HUES64 (cell line): ENCODE measurements at regions not wholly inside any gene's neighbourhood (a gene's known extent, or its start where the extent isn't known, plus 50 kb on each side); places are given as distances from the start of the nearest gene placed in this dataset.

Experiments
- H3K27ac ChIP-seq: 2 replicates; pipeline ENCODE4 v1.7.0; 2013; ENCODE audit warnings: low read depth, low read length, inconsistent platforms
- H3K27me3 ChIP-seq: 2 replicates; pipeline ENCODE4 v1.6.1; 2013; ENCODE audit warnings: mild to moderate bottlenecking, low read length; ENCODE audit not compliant: insufficient read depth
- H3K36me3 ChIP-seq: 2 replicates; pipeline ENCODE4 v1.6.1; 2013; ENCODE audit warnings: mild to moderate bottlenecking, low read length; ENCODE audit not compliant: insufficient read depth
- H3K4me1 ChIP-seq: 2 replicates; pipeline ENCODE4 v1.6.1; 2013; ENCODE audit warnings: mild to moderate bottlenecking, low read length, moderate library complexity; ENCODE audit not compliant: insufficient read depth
- H3K4me3 ChIP-seq: 2 replicates; pipeline ENCODE4 v1.5.1; 2013; ENCODE audit warnings: mild to moderate bottlenecking, low read length, moderate library complexity
- H3K9ac ChIP-seq: 2 replicates; pipeline ENCODE4 v1.6.1; 2013; ENCODE audit warnings: mild to moderate bottlenecking, low read depth, low read length
- H3K9me3 ChIP-seq: 2 replicates; pipeline ENCODE4 v1.6.1; 2013; ENCODE audit warnings: low read depth, low read length; ENCODE audit not compliant: insufficient read depth
- WGBS: fragments of 150-250, 120-280 bp; methylation state at CpG from one replicate; pipeline ENCODE4 v1.1.7; 2013; ENCODE audit warnings: missing lambda C conversion rate; 5-methylcytosine and 5-hydroxymethylcytosine counted together

DNA sequence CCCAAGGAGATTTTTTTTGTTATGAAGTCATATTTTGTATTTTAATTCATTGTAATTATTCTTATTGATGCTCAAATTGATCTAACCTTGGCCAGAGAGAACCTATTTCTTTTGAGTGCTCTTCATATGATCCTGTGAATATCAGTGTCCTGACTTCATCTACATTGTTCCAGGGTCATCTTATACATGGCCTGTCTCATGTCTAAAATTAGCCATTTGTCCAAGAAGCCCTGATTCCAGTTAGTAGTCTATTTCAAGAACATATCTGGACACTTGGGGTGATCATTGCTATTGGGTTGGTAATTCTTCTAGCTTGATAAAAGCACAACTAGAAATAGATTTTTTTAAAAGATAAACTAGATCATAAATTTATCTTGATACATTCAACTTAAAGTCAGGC, 266.2 kb downstream of the SPRY1 start:
- Histone ChIP-seq H3K27me3 (no peaks in the 10 kb centered on the region), H3K9me3 (0 out of 2 replicates have a peak, but pooled peaks cover 3% of the 10 kb centered on the region), H3K9ac (no peak overlapping the region), H3K36me3 (no peaks in the 10 kb centered on the region), H3K4me1 (no peaks in the 10 kb centered on the region), H3K4me3 (no peak overlapping the region), H3K27ac (no peak overlapping the region)

- no peaks in the 10 kb centered on the region for H3K27me3 ChIP-seq
- no peak overlapping the region for H3K27ac ChIP-seq
- WGBS, result 98% methylated on average over 5 of the region's 5 CpGs
- H3K36me3 ChIP-seq, result no peaks in the 10 kb centered on the region
- 0 out of 2 replicates have a peak, but pooled peaks cover 3% of the 10 kb centered on the region for H3K9me3 ChIP-seq
- H3K9ac ChIP-seq, result no peak overlapping the region
- no peaks in the 10 kb centered on the region for H3K4me1 ChIP-seq
- no peak overlapping the region for H3K4me3 ChIP-seq
Observed at GRCh38 chr4:123666486-123666885, 269.9 kb downstream of the SPRY1 start.

GRCh38 chr4:123667496-123667895, 270.9 kb downstream of the SPRY1 start:
- Histone ChIP-seq H3K36me3 (no peaks in the 10 kb centered on the region), H3K9ac (no peak overlapping the region), H3K9me3 (0 out of 2 replicates have a peak, but pooled peaks cover 3% of the 10 kb centered on the region), H3K4me1 (no peaks in the 10 kb centered on the region), H3K27ac (no peak overlapping the region), H3K4me3 (no peak overlapping the region), H3K27me3 (no peaks in the 10 kb centered on the region)
- 91% methylated on average over 6 of the region's 6 CpGs for WGBS

GRCh38 chr4:123667991-123668390, 271.4 kb downstream of the SPRY1 start:
- no peak overlapping the region for H3K9ac ChIP-seq
- WGBS, result 93% methylated on average over 2 of the region's 2 CpGs
- H3K4me1 ChIP-seq, result no peaks in the 10 kb centered on the region
- no peak overlapping the region for H3K4me3 ChIP-seq
- no peaks in the 10 kb centered on the region for H3K36me3 ChIP-seq
- 0 out of 2 replicates have a peak, but pooled peaks cover 3% of the 10 kb centered on the region for H3K9me3 ChIP-seq
- no peak overlapping the region for H3K27ac ChIP-seq
- H3K27me3 ChIP-seq, result no peaks in the 10 kb centered on the region

GRCh38 chr4:123671636-123672404, 275.2 kb downstream of the SPRY1 start:
- H3K9ac ChIP-seq, result no peak overlapping the region
- 90% methylated on average over 3 of the region's 4 CpGs for WGBS
- no peak overlapping the region for H3K4me3 ChIP-seq
- no peaks in the 10 kb centered on the region for H3K36me3 ChIP-seq
- H3K4me1 ChIP-seq, result peaks cover 6% of the 10 kb centered on the region; the same call in 1 of the 2 replicates
- no peaks in the 10 kb centered on the region for H3K27me3 ChIP-seq
- no peak overlapping the region for H3K27ac ChIP-seq
- no peaks in the 10 kb centered on the region for H3K9me3 ChIP-seq

DNA sequence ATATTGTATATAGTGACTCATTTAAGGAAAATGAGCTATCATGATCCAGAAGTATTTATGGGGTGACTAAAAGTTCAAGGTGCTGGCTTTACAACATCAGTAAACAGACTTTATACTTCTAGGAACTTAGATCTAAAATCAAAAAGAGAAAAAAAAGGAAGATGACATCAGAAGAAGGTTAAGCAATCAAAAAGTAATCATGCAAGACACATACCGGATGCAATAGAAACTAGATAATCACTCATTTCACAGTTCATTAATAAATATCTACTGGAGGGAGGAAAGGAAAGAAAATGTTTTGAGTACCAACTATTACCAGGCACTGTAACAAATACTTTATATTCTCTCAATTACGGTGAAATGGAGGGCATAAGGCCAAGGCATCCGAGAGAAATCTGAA, 276.4 kb downstream of the SPRY1 start:
- H3K27ac ChIP-seq, result no peak overlapping the region
- 98% methylated on average over 2 of the region's 3 CpGs for WGBS

DNA sequence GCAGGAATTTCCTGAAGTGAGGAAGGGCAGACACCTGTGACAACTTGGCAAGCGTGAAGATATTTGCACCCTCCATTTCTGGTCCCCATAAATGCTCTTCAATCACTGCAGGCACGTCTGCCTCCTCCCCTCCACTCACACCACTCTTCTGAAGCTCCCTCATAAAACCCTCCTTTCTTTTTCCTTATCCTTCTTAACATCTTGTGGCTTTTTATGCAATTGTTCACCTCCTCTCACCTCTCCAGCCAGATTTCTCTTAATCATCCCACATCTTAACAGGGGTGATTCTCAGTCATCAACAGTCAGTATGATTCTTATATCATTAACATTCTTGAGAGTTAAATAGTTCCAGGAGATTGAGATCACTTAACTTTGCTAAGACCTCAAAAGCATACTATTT, 277.4 kb downstream of the SPRY1 start:
- no peak overlapping the region for H3K27ac ChIP-seq
- H3K27me3 ChIP-seq, result no peaks in the 10 kb centered on the region
- 90% methylated on average over 2 of the region's 2 CpGs for WGBS
- H3K9me3 ChIP-seq, result no peaks in the 10 kb centered on the region
- H3K9ac ChIP-seq, result no peak overlapping the region
- H3K36me3 ChIP-seq, result no peaks in the 10 kb centered on the region
- no peak overlapping the region for H3K4me3 ChIP-seq
- H3K4me1 ChIP-seq, result peaks cover 14% of the 10 kb centered on the region; the same call in 1 of the 2 replicates

More for the DNA sequence above, 276.4 kb downstream of the SPRY1 start:
- Histone ChIP-seq H3K27me3 (no peaks in the 10 kb centered on the region), H3K4me3 (no peak overlapping the region), H3K36me3 (no peaks in the 10 kb centered on the region), H3K9ac (no peak overlapping the region), H3K9me3 (no peaks in the 10 kb centered on the region), H3K4me1 (peaks cover 14% of the 10 kb centered on the region; the same call in 1 of the 2 replicates)

DNA sequence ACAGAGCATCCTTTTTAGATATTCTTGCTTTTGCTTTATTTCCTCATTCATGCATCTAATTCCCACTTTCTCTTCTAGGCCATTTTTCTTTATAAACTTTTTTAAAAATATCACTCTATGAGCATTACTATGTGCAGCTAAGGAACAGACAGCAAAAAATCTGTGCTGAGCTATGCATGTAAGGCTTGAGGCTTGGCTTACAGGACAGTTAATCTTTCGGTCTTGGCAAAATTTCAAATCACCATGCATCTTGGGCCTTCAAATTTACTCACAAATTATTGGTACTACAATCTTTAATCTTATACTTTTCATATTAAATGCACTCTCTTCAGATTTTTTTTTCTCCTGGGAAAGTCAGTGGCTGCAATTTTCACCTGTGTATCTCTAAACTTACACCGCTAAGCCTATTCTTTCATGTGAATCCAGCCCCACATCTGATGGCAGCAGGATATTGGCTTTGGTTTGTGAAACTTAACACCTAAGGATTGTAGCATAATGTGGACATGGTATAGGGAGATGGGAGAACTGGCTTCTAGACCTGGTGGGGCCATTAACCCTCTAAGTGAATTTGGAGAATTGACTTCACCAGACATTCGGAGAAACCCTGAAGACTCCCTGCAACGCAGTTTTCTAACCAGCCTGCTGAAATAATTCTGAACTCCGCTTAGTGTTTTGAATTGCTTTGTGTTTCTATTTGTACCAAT, 278.3 kb downstream of the SPRY1 start:
- Histone ChIP-seq H3K9ac (no peak overlapping the region), H3K9me3 (no peaks in the 10 kb centered on the region), H3K27ac (no peak overlapping the region), H3K4me1 (peaks cover 14% of the 10 kb centered on the region; the same call in 1 of the 2 replicates), H3K27me3 (no peaks in the 10 kb centered on the region), H3K4me3 (no peak overlapping the region), H3K36me3 (no peaks in the 10 kb centered on the region)
- 97% methylated on average over 5 of the region's 5 CpGs for WGBS

GRCh38 chr4:123675567-123675966, 279.0 kb downstream of the SPRY1 start:
- Histone ChIP-seq H3K27me3 (no peaks in the 10 kb centered on the region), H3K4me1 (peaks cover 14% of the 10 kb centered on the region; the same call in 1 of the 2 replicates), H3K4me3 (no peak overlapping the region), H3K36me3 (no peaks in the 10 kb centered on the region), H3K9ac (no peak overlapping the region), H3K27ac (no peak overlapping the region), H3K9me3 (no peaks in the 10 kb centered on the region)
- WGBS, result 88% methylated on average over 1 of the region's 1 CpG

DNA sequence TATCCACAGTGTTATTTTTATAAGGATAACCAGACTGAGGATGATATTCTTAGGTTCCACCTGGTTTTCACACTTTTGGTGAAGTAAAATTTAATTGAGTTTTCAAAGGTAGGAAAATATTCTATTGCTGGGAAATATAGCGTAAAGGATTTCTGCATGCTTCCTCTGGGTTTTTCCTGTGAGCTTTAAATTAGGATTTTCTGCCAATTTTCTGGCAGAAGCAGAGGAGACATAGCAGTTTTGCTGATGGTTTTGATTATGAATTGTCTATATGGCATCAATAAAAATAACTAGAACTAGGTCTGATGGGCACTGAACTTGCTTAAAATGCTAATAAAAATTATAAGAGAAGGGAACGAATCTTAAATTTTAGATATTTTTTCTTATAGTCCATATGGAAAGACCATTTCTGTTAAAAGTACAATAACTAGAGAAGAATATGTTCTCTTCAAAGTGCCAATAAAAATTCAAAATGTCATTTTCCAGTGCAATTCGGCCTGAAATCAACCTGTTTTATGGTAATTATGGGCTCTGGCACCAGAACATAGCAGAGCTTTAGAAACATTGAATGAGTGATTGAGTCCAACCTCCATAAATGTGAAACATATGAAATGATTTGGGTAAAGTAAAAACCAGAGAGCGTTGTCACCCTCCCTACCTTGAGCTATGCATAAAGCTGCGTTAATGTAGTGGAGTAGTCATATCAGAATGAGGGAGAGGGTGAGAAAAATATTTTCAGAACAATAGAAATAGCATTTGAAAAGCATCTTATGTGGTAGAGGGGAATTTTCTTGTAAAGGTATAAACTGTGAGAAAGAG, 279.7 kb downstream of the SPRY1 start:
- Histone ChIP-seq H3K4me3 (no peak overlapping the region), H3K27ac (no peak overlapping the region), H3K27me3 (no peaks in the 10 kb centered on the region), H3K4me1 (peaks cover 14% of the 10 kb centered on the region; the same call in 1 of the 2 replicates), H3K9ac (no peak overlapping the region), H3K9me3 (no peaks in the 10 kb centered on the region), H3K36me3 (no peaks in the 10 kb centered on the region)
- 95% methylated on average over 4 of the region's 5 CpGs for WGBS

DNA sequence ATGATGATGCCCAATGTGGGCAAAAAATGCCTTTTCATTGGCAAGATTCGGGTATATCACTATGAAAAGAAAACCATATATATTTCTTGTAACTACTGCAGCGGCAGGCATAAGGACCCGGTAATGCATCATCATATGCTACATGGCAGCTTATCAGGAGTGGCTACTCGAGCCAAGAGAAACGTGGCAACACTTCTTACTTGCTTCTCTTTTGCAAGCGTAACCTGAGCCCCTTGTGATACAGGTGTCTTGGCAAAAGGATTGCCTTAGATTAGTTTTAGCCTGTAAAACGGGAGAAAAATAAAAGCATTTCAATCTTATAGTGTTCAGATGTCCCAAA, 280.3 kb downstream of the SPRY1 start:
- Histone ChIP-seq H3K36me3 (no peaks in the 10 kb centered on the region), H3K9ac (no peak overlapping the region), H3K4me1 (peaks cover 14% of the 10 kb centered on the region; the same call in 1 of the 2 replicates), H3K27ac (no peak overlapping the region), H3K4me3 (no peak overlapping the region), H3K9me3 (no peaks in the 10 kb centered on the region), H3K27me3 (no peaks in the 10 kb centered on the region)
- 70% methylated on average over 7 of the region's 7 CpGs for WGBS
